HepG2 (cell line): ENCODE measurements at regions not wholly inside any gene's neighbourhood (a gene's known extent, or its start where the extent isn't known, plus 50 kb on each side); places are given as distances from the start of the nearest gene placed in this dataset.

Source experiments
- ATAC-seq: fragments of 200-7000 bp; cut with Tn5 transposase; 3 replicates; pipeline ENCODE4 v1.9.1; 2020; ENCODE audit warnings: mild to moderate bottlenecking, moderate library complexity
- BruUV-seq: library from RNA; stranded (reverse); fragments of 400-500 nt; replicated peaks from 2 replicates; lab custom pipeline; 2021; lab: Mats Ljungman, UMichigan
- CTCF ChIA-PET: fragments of 300-600 bp; formaldehyde crosslinking; extraction: SDS; loops from one replicate; lab custom pipeline; 2021; ENCODE audit warnings: low total read pairs, inconsistent platforms, low intra/inter-chr PET ratio; lab: Yijun Ruan, JAX
- POLR2A ChIA-PET: fragments of 350-600 bp; sonication (Branson Sonifier 250); formaldehyde crosslinking; loops from one replicate; lab custom pipeline; 2020; ENCODE audit warnings: antibody characterized with exemption, inconsistent platforms; lab: Yijun Ruan, JAX
- DNase-seq: peaks from one replicate; pipeline ENCODE4 v3.0.0-alpha.2; 2015; ENCODE audit warnings: low spot score
- FAIRE-seq: peaks from 3 replicates; lab custom pipeline; 2011; peaks lifted over from hg19 to GRCh38; lab: Jason Lieb, UNC
- H2AFZ ChIP-seq: one replicate; pipeline ENCODE4 v1.6.1; 2011; ENCODE audit warnings: low read length, inconsistent platforms
- H3K27ac ChIP-seq: fragments of 300-600 bp; 3 replicates; pipeline ENCODE4 v1.8.0; 2011; ENCODE audit warnings: mixed run types, mild to moderate bottlenecking, mixed read lengths, low read length, inconsistent platforms; ENCODE audit not compliant: insufficient read depth; ENCODE audit errors: extremely low read length
- H3K27me3 ChIP-seq, 2 experiments: fragments of 200-600 bp in 1 of 2; 2 replicates in 1 of 2; 3 replicates in 1 of 2; pipeline versions ENCODE4 v1.6.0 to v1.8.0; 2011; ENCODE audit warnings: low read length in 2 of 2, mild to moderate bottlenecking in 2 of 2, moderate library complexity in 2 of 2, inconsistent platforms in 1 of 2; ENCODE audit not compliant: insufficient read depth in 2 of 2, control insufficient read depth in 1 of 2
- H3K36me3 ChIP-seq, 2 experiments: fragments of 200-600 bp in 1 of 2; replicated peaks in 1 of 2; 2 replicates in 1 of 2; 3 replicates in 1 of 2; pipeline versions ENCODE4 v1.5.1 to v1.8.0; 2011; ENCODE audit warnings: low read length in 2 of 2, inconsistent platforms in 1 of 2; ENCODE audit not compliant: insufficient read depth in 2 of 2, control insufficient read depth in 1 of 2
- H3K4me1 ChIP-seq: 2 replicates; pipeline ENCODE4 v1.5.1; 2012; ENCODE audit warnings: low read length, inconsistent platforms; ENCODE audit not compliant: insufficient read depth
- H3K4me2 ChIP-seq: 2 replicates; pipeline ENCODE4 v1.6.0; 2011; ENCODE audit warnings: low read depth, low read length, inconsistent platforms
- H3K4me3 ChIP-seq, 3 experiments: fragments of 200-600 bp in 1 of 3; sonication (generic), shearing (Covaris generic) in 1 of 3; replicated peaks in 1 of 3; 2 replicates each; pipeline ENCODE4 v1.5.1; 2011 to 2016; ENCODE audit warnings: low read length in 3 of 3, inconsistent platforms in 2 of 3, low read depth in 2 of 3, mild to moderate bottlenecking in 2 of 3, control low read depth in 1 of 3, mixed read lengths in 1 of 3; ENCODE audit not compliant: insufficient read depth in 1 of 3
- H3K79me2 ChIP-seq: one replicate; pipeline ENCODE4 v1.6.1; 2011; ENCODE audit warnings: low read length, inconsistent platforms; ENCODE audit not compliant: insufficient read depth
- H3K9ac ChIP-seq: 2 replicates; pipeline ENCODE4 v1.6.0; 2011; ENCODE audit warnings: mild to moderate bottlenecking, low read depth, low read length, inconsistent platforms; ENCODE audit not compliant: insufficient read depth
- H3K9me3 ChIP-seq: 2 replicates; pipeline ENCODE4 v1.5.1; 2012; ENCODE audit warnings: mild to moderate bottlenecking, low read length
- H4K20me1 ChIP-seq: 2 replicates; pipeline ENCODE4 v1.6.0; 2011; ENCODE audit warnings: inconsistent platforms, mild to moderate bottlenecking, low read length, moderate library complexity; ENCODE audit not compliant: insufficient read depth
- BCL6 ChIP-seq: IDR thresholded peaks from 2 replicates; pipeline ENCODE4 v1.6.1; 2016; ENCODE audit warnings: missing genetic modification reagents, missing compliant biosample characterization
- BRD4 ChIP-seq: sonication (generic); formaldehyde crosslinking; IDR thresholded peaks from 2 replicates; pipeline ENCODE4 v1.4.0; 2020; ENCODE audit warnings: missing genetic modification reagents
- DPF2 ChIP-seq: sonication (generic); formaldehyde crosslinking; IDR thresholded peaks from 2 replicates; pipeline ENCODE4 v1.4.0; 2020; ENCODE audit warnings: mild to moderate bottlenecking, low read depth, missing genetic modification reagents, borderline replicate concordance
- DZIP1 ChIP-seq: sonication (generic); formaldehyde crosslinking; IDR thresholded peaks from 2 replicates; pipeline ENCODE4 v1.5.0; 2020; ENCODE audit warnings: mild to moderate bottlenecking, missing genetic modification reagents
- E2F1 ChIP-seq: sonication (generic); formaldehyde crosslinking; IDR thresholded peaks from 2 replicates; pipeline ENCODE4 v1.5.0; 2020; ENCODE audit warnings: missing genetic modification reagents
- MEIS1 ChIP-seq: sonication (generic); formaldehyde crosslinking; IDR thresholded peaks from 2 replicates; pipeline ENCODE4 v1.9.0; 2021; ENCODE audit warnings: mild to moderate bottlenecking, missing genetic modification reagents, moderate library complexity, borderline replicate concordance
- PAF1 ChIP-seq: IDR thresholded peaks from 2 replicates; pipeline ENCODE4 v1.6.1; 2016; ENCODE audit warnings: missing genetic modification reagents, missing compliant biosample characterization
- ZNF12 ChIP-seq: sonication (generic); formaldehyde crosslinking; IDR thresholded peaks from 2 replicates; pipeline ENCODE4 v1.5.0; 2020; ENCODE audit warnings: missing genetic modification reagents
- ZNF121 ChIP-seq: sonication (generic); formaldehyde crosslinking; IDR thresholded peaks from 2 replicates; pipeline ENCODE4 v1.5.0; 2020; ENCODE audit warnings: mild to moderate bottlenecking, missing genetic modification reagents
- ZNF296 ChIP-seq: sonication (generic); formaldehyde crosslinking; conservative IDR thresholded peaks from 2 replicates; pipeline ENCODE4 v1.5.0; 2020; ENCODE audit warnings: mild to moderate bottlenecking, missing genetic modification reagents
- ZNF382 ChIP-seq: sonication (generic); formaldehyde crosslinking; IDR thresholded peaks from 2 replicates; pipeline ENCODE4 v1.5.0; 2020; ENCODE audit warnings: missing genetic modification reagents, mild to moderate bottlenecking, borderline replicate concordance
- ZNF549 ChIP-seq: sonication (generic); formaldehyde crosslinking; IDR thresholded peaks from 2 replicates; pipeline ENCODE4 v1.5.0; 2020; ENCODE audit warnings: missing genetic modification reagents
- ZNF644 ChIP-seq: IDR thresholded peaks from 2 replicates; pipeline ENCODE4 v1.6.1; 2016; ENCODE audit warnings: low read depth
- ZNF709 ChIP-seq: sonication (generic); formaldehyde crosslinking; IDR thresholded peaks from 2 replicates; pipeline ENCODE4 v1.5.0; 2020; ENCODE audit warnings: mild to moderate bottlenecking, missing genetic modification reagents
- ZNF781 ChIP-seq: sonication (generic); formaldehyde crosslinking; IDR thresholded peaks from 2 replicates; pipeline ENCODE4 v1.5.1; 2020; ENCODE audit warnings: borderline replicate concordance, mild to moderate bottlenecking, missing genetic modification reagents; ENCODE audit errors: not compliant biosample characterization
- ZNF883 ChIP-seq: sonication (generic); formaldehyde crosslinking; IDR thresholded peaks from 2 replicates; pipeline ENCODE4 v1.5.1; 2020; ENCODE audit warnings: mild to moderate bottlenecking, missing genetic modification reagents; ENCODE audit errors: not compliant biosample characterization
- WGBS: methylation state at CpG from one replicate; pipeline ENCODE4 v1.1.6; 2017; ENCODE audit warnings: low lambda C conversion rate; 5-methylcytosine and 5-hydroxymethylcytosine counted together
- in situ Hi-C: cut with HindIII; loops from 2 replicates; pipeline ENCODE4 v1.10.0; 2017; ENCODE audit warnings: low pct_unique_long_range_greater_than_20kb; ENCODE audit not compliant: extremely low pct_ligation_motif_present
- intact Hi-C: fragments of 100-400 bp; cut with micrococcal nuclease; formaldehyde crosslinking; loops from one replicate; pipeline ENCODE4 v1.10.0; 2022; ENCODE audit not compliant: unreplicated experiment

GRCh38 chr5:91302958-91303357, 80.2 kb downstream of the ARRDC3 start:
- no peak overlapping the region for H3K4me2 ChIP-seq
- WGBS = 40% methylated on average over 1 of the region's 1 CpG
- intact Hi-C loops = no loop called here
- no peaks in the 10 kb centered on the region for H3K36me3 ChIP-seq
- H3K27me3 ChIP-seq = no peaks in the 10 kb centered on the region
- H3K79me2 ChIP-seq = no peaks in the 10 kb centered on the region
- no peak for DNase-seq
- no peak for ATAC-seq
- H3K4me3 ChIP-seq = no peak overlapping the region
- FAIRE-seq = no peak
- no peak overlapping the region for H3K9ac ChIP-seq
- 0 out of 2 replicates have a peak, but pooled peaks cover 5% of the 10 kb centered on the region for H3K4me1 ChIP-seq
- H4K20me1 ChIP-seq = no peaks in the 10 kb centered on the region
- no peaks in the 10 kb centered on the region for H3K9me3 ChIP-seq
- H2AFZ ChIP-seq = no peak overlapping the region
- ChIA-PET CTCF (no interaction called here), POLR2A (no interaction called here)
- TF ChIP-seq ZNF12 (CRISPR knock-in tag) (no peak), ZNF121 (CRISPR knock-in tag) (no peak), ZNF296 (CRISPR knock-in tag) (no peak), ZNF709 (CRISPR knock-in tag) (no peak), ZNF781 (CRISPR knock-in tag) (no peak), BRD4 (no peak), ZNF549 (no peak), ZNF883 (no peak), ZNF382 (no peak), DPF2 (CRISPR knock-in tag) (no peak)
- no peak overlapping the region for H3K27ac ChIP-seq
- no TSS peak for BruUV-seq
- in situ Hi-C loops = no loop called here

GRCh38 chr5:91302305-91302704, 80.8 kb downstream of the ARRDC3 start:
- Histone ChIP-seq H3K9ac (no peak overlapping the region), H3K4me2 (no peak overlapping the region), H3K27me3 (no peaks in the 10 kb centered on the region), H2AFZ (no peak overlapping the region), H3K36me3 (no peaks in the 10 kb centered on the region), H4K20me1 (no peaks in the 10 kb centered on the region), H3K79me2 (no peaks in the 10 kb centered on the region), H3K4me3 (no peak overlapping the region), H3K27ac (no peak overlapping the region), H3K4me1 (0 out of 2 replicates have a peak, but pooled peaks cover 5% of the 10 kb centered on the region), H3K9me3 (no peaks in the 10 kb centered on the region)
- 78% methylated on average over 4 of the region's 4 CpGs for WGBS
- peak; percentile 66; the same call in 2 of the 3 replicates for ATAC-seq
- BruUV-seq = no TSS peak
- intact Hi-C loops (no loop called here), in situ Hi-C loops (no loop called here)
- no peak for FAIRE-seq
- ChIA-PET POLR2A (no interaction called here), CTCF (no interaction called here)
- DNase-seq = no peak
- TF ChIP-seq ZNF644 (CRISPR knock-in tag) (no peak), E2F1 (no peak), BCL6 (CRISPR knock-in tag) (no peak), PAF1 (CRISPR knock-in tag) (no peak), MEIS1 (CRISPR knock-in tag) (no peak), DZIP1 (CRISPR knock-in tag) (no peak)
